Muscle of leg (tissue), 3 donors: ENCODE measurements at regions not wholly inside any gene's neighbourhood (a gene's known extent, or its start where the extent isn't known, plus 50 kb on each side); places are given as distances from the start of the nearest gene placed in this dataset.

ENCODE experiments used
- DNase-seq: peaks from one replicate; pipeline ENCODE4 v3.0.0; 2013
- H3K27ac ChIP-seq: one replicate; pipeline ENCODE4 v1.5.1; 2013; ENCODE audit warnings: mild to moderate bottlenecking, low read length, control low read depth
- H3K27me3 ChIP-seq: one replicate; pipeline ENCODE4 v1.6.1; 2013; ENCODE audit warnings: low read length; ENCODE audit not compliant: control insufficient read depth, insufficient read depth
- H3K36me3 ChIP-seq: one replicate; pipeline ENCODE4 v1.6.1; 2013; ENCODE audit warnings: low read length; ENCODE audit not compliant: control insufficient read depth, insufficient read depth
- H3K4me1 ChIP-seq: one replicate; pipeline ENCODE4 v1.6.1; 2013; ENCODE audit warnings: low read length; ENCODE audit not compliant: control insufficient read depth, insufficient read depth
- H3K4me3 ChIP-seq: one replicate; pipeline ENCODE4 v1.5.1; 2013; ENCODE audit warnings: low read length, control low read depth
- H3K9me3 ChIP-seq: replicated peaks from 2 replicates; pipeline ENCODE4 v1.6.1; 2013; ENCODE audit warnings: low read depth, low read length; ENCODE audit not compliant: control insufficient read depth
- WGBS: methylation state at CpG from one replicate; pipeline ENCODE4 v1.1.5; 2013; ENCODE audit warnings: missing lambda C conversion rate; ENCODE audit not compliant: insufficient coverage; 5-methylcytosine and 5-hydroxymethylcytosine counted together

GRCh38 chr13:34345258-34345965 lies 527.5 kb downstream of the RFC3 start:
- Histone ChIP-seq H3K4me3 (no peak overlapping the region), H3K9me3 (no peaks in the 10 kb centered on the region), H3K4me1 (peaks cover 15% of the 10 kb centered on the region), H3K27ac (no peak overlapping the region), H3K27me3 (no peaks in the 10 kb centered on the region), H3K36me3 (no peaks in the 10 kb centered on the region)
- DNase-seq = no peak
- WGBS = 44% methylated on average over 1 of the region's 7 CpGs

DNA sequence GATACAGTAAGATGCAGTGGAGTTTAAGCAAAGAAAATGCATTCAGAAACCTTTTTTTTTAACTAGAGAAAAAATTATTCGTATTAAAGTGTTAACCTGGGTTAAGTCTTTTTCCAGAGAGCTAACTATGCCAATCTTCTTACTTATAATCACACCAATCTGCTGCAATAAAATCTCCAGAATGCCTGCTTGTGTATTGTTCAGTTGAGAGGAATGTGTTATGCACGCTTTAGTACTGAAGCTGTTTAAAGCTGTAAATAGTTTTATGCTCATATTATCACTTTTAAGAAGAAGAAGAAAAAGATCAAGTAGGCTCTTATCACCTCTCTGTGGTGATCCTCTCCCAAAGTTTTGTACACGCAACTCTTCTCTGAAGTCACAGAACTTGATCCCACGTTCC lies 528.7 kb downstream of the RFC3 start:
- Histone ChIP-seq H3K4me3 (no peak overlapping the region), H3K27ac (no peak overlapping the region), H3K9me3 (no peaks in the 10 kb centered on the region), H3K36me3 (no peaks in the 10 kb centered on the region), H3K27me3 (no peaks in the 10 kb centered on the region), H3K4me1 (peaks cover 15% of the 10 kb centered on the region)
- 80% methylated on average over 1 of the region's 4 CpGs for WGBS
- DNase-seq = no peak

DNA sequence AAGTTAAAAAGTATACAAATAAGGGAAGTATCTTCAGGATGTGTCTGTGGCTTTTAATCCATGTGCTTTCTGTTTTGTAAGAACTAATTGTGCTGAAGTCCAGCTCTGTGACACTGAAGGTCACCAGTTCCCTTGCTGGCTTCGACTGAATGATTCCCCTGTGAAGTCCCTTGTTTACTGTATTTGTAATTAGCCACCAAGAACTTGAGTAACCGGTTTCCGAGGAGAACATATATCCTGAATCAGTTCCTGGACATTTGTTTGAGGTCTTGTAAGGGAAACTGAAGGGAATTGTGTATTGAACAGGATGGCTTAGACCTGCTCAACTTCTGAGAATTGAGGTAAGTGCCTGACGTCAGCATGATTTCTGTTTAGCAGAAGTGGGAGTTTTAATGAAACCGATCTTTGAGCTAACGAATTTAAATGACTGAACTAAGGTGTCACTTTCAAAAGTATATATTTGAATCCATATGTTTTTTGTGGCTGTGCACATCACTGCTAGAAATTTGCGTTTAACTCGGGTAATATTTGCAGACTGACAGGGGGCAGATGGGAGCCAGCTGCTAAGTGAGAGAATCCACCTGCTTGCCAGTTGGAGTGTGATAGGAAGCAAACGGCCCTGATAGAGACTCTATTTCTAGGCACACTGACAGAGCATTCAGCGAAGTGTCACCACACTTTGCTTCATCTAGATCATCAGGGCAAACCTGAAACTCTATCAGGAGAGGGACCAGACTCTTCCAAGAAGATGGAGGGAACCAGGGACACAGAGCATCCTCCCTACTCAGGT lies 530.0 kb downstream of the RFC3 start:
- peak; percentile 33 for DNase-seq
- no peak overlapping the region for H3K27ac ChIP-seq
- peaks cover 15% of the 10 kb centered on the region for H3K4me1 ChIP-seq
- no peaks in the 10 kb centered on the region for H3K36me3 ChIP-seq
- H3K27me3 ChIP-seq = no peaks in the 10 kb centered on the region
- no peaks in the 10 kb centered on the region for H3K9me3 ChIP-seq
- H3K4me3 ChIP-seq = no peak overlapping the region
- 85% methylated on average over 6 of the region's 10 CpGs for WGBS

DNA sequence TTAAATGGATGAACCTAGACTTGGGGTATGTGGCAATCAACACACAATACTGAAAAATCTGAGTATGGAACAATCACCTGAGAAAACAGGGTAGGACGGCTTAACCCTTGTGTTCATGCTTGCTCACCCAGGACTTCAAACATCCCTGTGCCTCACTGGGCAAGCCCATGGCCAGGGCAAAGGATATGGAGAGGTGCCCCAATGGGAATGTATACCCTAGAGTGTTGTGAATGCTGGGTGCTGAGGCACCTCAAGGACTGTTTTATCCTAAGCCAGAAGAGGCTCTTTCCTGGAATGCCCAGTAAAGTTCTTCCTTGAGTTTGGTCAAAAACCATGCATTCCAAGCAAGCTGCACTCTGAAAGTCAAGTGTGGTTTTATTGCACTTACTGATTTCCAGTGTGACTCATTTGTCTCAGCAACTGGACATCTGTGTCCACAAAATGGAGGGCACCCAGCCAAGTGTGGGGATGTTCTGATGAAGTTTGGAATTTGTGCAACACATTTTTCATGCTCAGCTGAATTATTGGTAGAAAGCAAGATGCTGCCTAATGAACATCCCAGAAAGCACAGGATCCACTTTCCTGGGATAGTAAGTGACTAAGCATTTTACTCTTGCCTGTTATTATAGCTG lies 531.3 kb downstream of the RFC3 start:
- peaks cover 15% of the 10 kb centered on the region for H3K4me1 ChIP-seq
- no peaks in the 10 kb centered on the region for H3K9me3 ChIP-seq
- no peak overlapping the region for H3K4me3 ChIP-seq
- DNase-seq = peak; percentile 96
- no peak overlapping the region for H3K27ac ChIP-seq
- H3K36me3 ChIP-seq = no peaks in the 10 kb centered on the region
- WGBS = no CpG with 5 or more reads among the region's 1 CpG
- H3K27me3 ChIP-seq = no peaks in the 10 kb centered on the region

- no peak overlapping the region for H3K4me3 ChIP-seq
- H3K27ac ChIP-seq = no peak overlapping the region
- 81% methylated on average over 3 of the region's 3 CpGs for WGBS
- H3K9me3 ChIP-seq = no peaks in the 10 kb centered on the region
- DNase-seq = no peak
- peaks cover 15% of the 10 kb centered on the region for H3K4me1 ChIP-seq
- H3K27me3 ChIP-seq = no peaks in the 10 kb centered on the region
- no peaks in the 10 kb centered on the region for H3K36me3 ChIP-seq
These were observed 532.7 kb downstream of the RFC3 start for GRCh38 chr13:34350671-34351070.

DNA sequence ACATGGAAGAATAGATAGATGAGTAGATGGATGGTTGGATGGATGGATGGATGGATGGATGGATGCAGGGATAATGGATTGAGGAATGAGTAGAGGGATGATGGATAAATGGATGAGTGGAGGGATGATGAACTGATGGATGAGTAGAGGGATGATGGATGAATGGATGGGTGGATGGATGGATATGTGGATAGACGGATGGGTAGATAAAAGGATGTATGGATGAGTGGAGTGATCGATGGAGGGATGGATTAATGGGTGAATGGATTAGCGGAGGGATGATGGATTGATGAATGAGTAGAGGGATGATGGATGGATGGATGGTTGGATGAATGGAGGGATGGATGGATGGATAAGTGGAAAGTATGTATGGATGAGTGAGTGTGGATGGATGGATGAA lies 533.2 kb downstream of the RFC3 start:
- DNase-seq = no peak
- Histone ChIP-seq H3K27me3 (no peaks in the 10 kb centered on the region), H3K36me3 (no peaks in the 10 kb centered on the region), H3K4me3 (no peak overlapping the region), H3K27ac (no peak overlapping the region), H3K4me1 (peaks cover 15% of the 10 kb centered on the region), H3K9me3 (no peaks in the 10 kb centered on the region)
- 96% methylated on average over 3 of the region's 3 CpGs for WGBS

GRCh38 chr13:34352958-34353357 lies 535.0 kb downstream of the RFC3 start:
- H3K9me3 ChIP-seq = no peaks in the 10 kb centered on the region
- DNase-seq = no peak
- H3K36me3 ChIP-seq = no peaks in the 10 kb centered on the region
- H3K4me3 ChIP-seq = no peak overlapping the region
- H3K27me3 ChIP-seq = no peaks in the 10 kb centered on the region
- peaks cover 15% of the 10 kb centered on the region for H3K4me1 ChIP-seq
- WGBS = no CpG with 5 or more reads among the region's 4 CpGs
- H3K27ac ChIP-seq = no peak overlapping the region

- H3K27me3 ChIP-seq = no peaks in the 10 kb centered on the region
- no peaks in the 10 kb centered on the region for H3K9me3 ChIP-seq
- H3K4me3 ChIP-seq = no peak overlapping the region
- no peak for DNase-seq
- no peak overlapping the region for H3K27ac ChIP-seq
- H3K36me3 ChIP-seq = no peaks in the 10 kb centered on the region
- no peaks in the 10 kb centered on the region for H3K4me1 ChIP-seq
- WGBS = 100% methylated on average over 2 of the region's 4 CpGs
These were observed 538.9 kb downstream of the RFC3 start for GRCh38 chr13:34356686-34357434.

DNA sequence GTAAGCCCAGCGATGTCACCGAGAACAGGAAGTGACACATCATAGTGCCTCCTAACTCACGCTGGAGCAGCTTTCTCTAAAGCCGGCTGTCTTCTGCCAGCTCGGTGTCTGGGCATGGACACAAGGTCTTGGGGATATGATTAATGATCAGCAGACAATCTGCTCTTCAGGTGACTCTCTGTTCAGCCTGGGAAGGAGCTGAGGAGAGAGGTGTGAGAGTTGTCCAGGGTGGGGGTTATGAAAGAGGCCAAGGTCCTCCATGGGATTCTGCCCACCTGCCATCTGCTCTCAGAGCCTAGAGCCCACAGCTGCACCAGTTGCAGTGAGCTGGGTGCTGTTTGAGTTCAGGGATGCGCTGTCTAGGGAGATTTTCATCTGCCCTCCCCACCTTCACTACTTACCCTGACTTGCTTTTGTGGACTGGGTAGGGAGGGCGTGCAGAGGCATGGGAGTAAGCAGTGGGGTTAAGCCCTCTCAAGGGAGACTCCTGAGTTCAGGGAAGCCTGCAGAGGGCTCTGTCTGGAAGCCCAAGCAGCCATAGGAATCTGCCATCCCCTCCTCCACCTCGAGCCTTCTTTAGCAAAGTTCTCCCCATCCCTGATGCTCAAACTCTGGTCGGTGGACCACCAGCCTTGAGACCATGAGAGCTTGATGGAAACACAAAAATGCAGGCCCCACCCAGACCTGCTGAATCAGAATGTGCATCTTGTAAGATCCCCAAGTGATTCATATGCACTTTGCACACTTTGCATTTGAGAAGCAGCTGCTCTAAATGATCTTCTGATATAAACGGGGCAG lies 539.7 kb downstream of the RFC3 start:
- Histone ChIP-seq H3K9me3 (no peaks in the 10 kb centered on the region), H3K27me3 (no peaks in the 10 kb centered on the region), H3K4me3 (no peak overlapping the region), H3K36me3 (no peaks in the 10 kb centered on the region), H3K27ac (no peak overlapping the region), H3K4me1 (no peaks in the 10 kb centered on the region)
- no peak for DNase-seq
- 43% methylated on average over 3 of the region's 10 CpGs for WGBS
